ENCODE measurements at regions not wholly inside any gene's neighbourhood (a gene's known extent, or its start where the extent isn't known, plus 50 kb on each side); places are given as distances from the start of the nearest gene placed in this dataset.

GRCh38 chr2:16853088-16853487, 187.5 kb upstream of the CYRIA start:
- H3K4me2 ChIP-seq (ENCODE audit: low read depth, low read length): no peak overlapping the region
- no peak overlapping the region for H3K4me3 ChIP-seq (ENCODE audit: low read length)
- no peaks in the 10 kb centered on the region for H4K20me1 ChIP-seq (ENCODE audit: insufficient read depth, low read length)
- H2AFZ ChIP-seq (ENCODE audit: low read length): no peak overlapping the region
- no peaks in the 10 kb centered on the region for H3K9me2 ChIP-seq (replicated peaks; ENCODE audit: insufficient read depth, low read length)
- no peak for DNase-seq
- no peak overlapping the region for H3K9ac ChIP-seq (ENCODE audit: low read length)
- no peaks in the 10 kb centered on the region for H3K27me3 ChIP-seq (replicated peaks; ENCODE audit: insufficient read depth, low read length)
- no peak for TF ChIP-seq EZH2phosphoT487 (IDR thresholded peaks at IDR 0.05; ENCODE audit: low read length)
- TF ChIP-seq EZH2 (optimal IDR thresholded peaks at IDR 0.05; ENCODE audit: low read depth, low read length): no peak
- no peak for TF ChIP-seq CTCF (IDR thresholded peaks at IDR 0.05; ENCODE audit: low read length)
- H3K79me2 ChIP-seq (ENCODE audit: low read length): no peaks in the 10 kb centered on the region
- no peak overlapping the region for H3K27ac ChIP-seq (ENCODE audit: low read length)
- H3F3A ChIP-seq (ENCODE audit: insufficient read depth, low read length): no peaks in the 10 kb centered on the region
- H3K9me3 ChIP-seq (replicated peaks; ENCODE audit: insufficient read depth, low read length): no peaks in the 10 kb centered on the region
- H3K4me1 ChIP-seq (ENCODE audit: low read length): no peaks in the 10 kb centered on the region
- H3K36me3 ChIP-seq (replicated peaks; ENCODE audit: insufficient read depth, low read length): no peaks in the 10 kb centered on the region

- H3K4me1 ChIP-seq (ENCODE audit: low read length): no peaks in the 10 kb centered on the region
- no peaks in the 10 kb centered on the region for H3K9me2 ChIP-seq (replicated peaks; ENCODE audit: insufficient read depth, low read length)
- H4K20me1 ChIP-seq (ENCODE audit: insufficient read depth, low read length): no peaks in the 10 kb centered on the region
- H3K79me2 ChIP-seq (ENCODE audit: low read length): no peaks in the 10 kb centered on the region
- DNase-seq: no peak
- H3K9ac ChIP-seq (ENCODE audit: low read length): no peak overlapping the region
- no peaks in the 10 kb centered on the region for H3K9me3 ChIP-seq (replicated peaks; ENCODE audit: insufficient read depth, low read length)
- no peak overlapping the region for H2AFZ ChIP-seq (ENCODE audit: low read length)
- TF ChIP-seq CTCF (IDR thresholded peaks at IDR 0.05; ENCODE audit: low read length) (no peak), EZH2 (optimal IDR thresholded peaks at IDR 0.05; ENCODE audit: low read depth, low read length) (no peak), EZH2phosphoT487 (IDR thresholded peaks at IDR 0.05; ENCODE audit: low read length) (no peak)
- no peak overlapping the region for H3K4me3 ChIP-seq (ENCODE audit: low read length)
- no peaks in the 10 kb centered on the region for H3F3A ChIP-seq (ENCODE audit: insufficient read depth, low read length)
- H3K36me3 ChIP-seq (replicated peaks; ENCODE audit: insufficient read depth, low read length): no peaks in the 10 kb centered on the region
- no peak overlapping the region for H3K27ac ChIP-seq (ENCODE audit: low read length)
- no peaks in the 10 kb centered on the region for H3K27me3 ChIP-seq (replicated peaks; ENCODE audit: insufficient read depth, low read length)
- no peak overlapping the region for H3K4me2 ChIP-seq (ENCODE audit: low read depth, low read length)
Measured at GRCh38 chr2:16852651-16853050, 187.0 kb upstream of the CYRIA start.

GRCh38 chr2:16851126-16851525, 185.5 kb upstream of the CYRIA start:
- no peak overlapping the region for H3K4me3 ChIP-seq (ENCODE audit: low read length)
- no peaks in the 10 kb centered on the region for H4K20me1 ChIP-seq (ENCODE audit: insufficient read depth, low read length)
- no peak overlapping the region for H3K27ac ChIP-seq (ENCODE audit: low read length)
- H2AFZ ChIP-seq (ENCODE audit: low read length): no peak overlapping the region
- H3K9me2 ChIP-seq (replicated peaks; ENCODE audit: insufficient read depth, low read length): no peaks in the 10 kb centered on the region
- H3K9me3 ChIP-seq (replicated peaks; ENCODE audit: insufficient read depth, low read length): no peaks in the 10 kb centered on the region
- no peaks in the 10 kb centered on the region for H3K4me1 ChIP-seq (ENCODE audit: low read length)
- TF ChIP-seq EZH2phosphoT487 (IDR thresholded peaks at IDR 0.05; ENCODE audit: low read length) (no peak), EZH2 (optimal IDR thresholded peaks at IDR 0.05; ENCODE audit: low read depth, low read length) (no peak), CTCF (IDR thresholded peaks at IDR 0.05; ENCODE audit: low read length) (no peak)
- H3F3A ChIP-seq (ENCODE audit: insufficient read depth, low read length): no peaks in the 10 kb centered on the region
- no peak for DNase-seq
- H3K9ac ChIP-seq (ENCODE audit: low read length): no peak overlapping the region
- no peaks in the 10 kb centered on the region for H3K36me3 ChIP-seq (replicated peaks; ENCODE audit: insufficient read depth, low read length)
- no peak overlapping the region for H3K4me2 ChIP-seq (ENCODE audit: low read depth, low read length)
- no peaks in the 10 kb centered on the region for H3K79me2 ChIP-seq (ENCODE audit: low read length)
- no peaks in the 10 kb centered on the region for H3K27me3 ChIP-seq (replicated peaks; ENCODE audit: insufficient read depth, low read length)
